ENCODE measurements at regions not wholly inside any gene's neighbourhood (a gene's known extent, or its start where the extent isn't known, plus 50 kb on each side); places are given as distances from the start of the nearest gene placed in this dataset.
"Not testable (repeated sequence)": the region's sequence is repeated elsewhere in the genome, so short reads cannot be mapped to it uniquely, and the experiment has no call there.

DNA sequence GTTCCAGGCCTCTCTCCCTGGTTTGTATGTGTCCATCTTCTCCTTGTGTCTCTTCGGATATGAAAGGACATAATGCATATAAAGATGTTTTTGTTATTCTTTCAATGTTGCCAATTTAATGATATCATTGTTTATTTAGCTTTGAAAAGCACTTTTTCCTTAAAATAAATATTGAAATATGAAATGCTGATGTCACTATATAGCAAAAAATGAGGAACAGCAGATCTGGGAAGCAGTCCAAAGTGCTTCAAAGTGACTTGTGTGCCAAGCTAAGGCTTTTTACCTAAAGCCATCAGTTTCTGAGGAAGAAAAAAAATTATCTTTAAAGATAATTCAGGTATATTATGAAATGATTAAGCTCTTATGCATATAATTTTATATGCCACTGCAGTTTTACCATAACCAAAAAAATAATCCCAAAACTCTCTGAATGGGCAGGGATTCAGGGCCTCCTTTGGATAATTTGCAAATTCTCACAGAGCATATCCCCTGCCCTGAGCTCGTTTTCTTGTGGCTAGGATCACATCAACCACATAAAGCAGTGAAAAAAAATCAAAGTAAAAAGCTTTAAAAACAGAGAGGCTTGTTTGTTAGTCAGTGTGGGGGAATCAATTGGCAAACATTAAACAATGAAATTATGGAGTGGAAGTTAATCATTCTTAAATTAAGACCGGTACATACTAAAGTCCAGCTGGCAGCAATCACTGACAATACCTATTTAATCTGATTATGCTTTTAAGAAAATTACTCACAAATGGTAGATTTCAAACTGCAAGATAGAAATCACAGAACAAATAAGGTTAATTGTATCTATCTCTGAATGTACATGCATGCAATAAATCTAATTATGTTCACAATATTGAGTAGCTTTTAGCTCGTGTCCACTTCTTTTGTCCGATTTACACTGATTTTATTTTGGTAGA lies 1027.9 kb upstream of the ADGRB3 start:
- FAIRE-seq (no peak), DNase-seq (ENCODE audit: low spot score) (no peak)

DNA sequence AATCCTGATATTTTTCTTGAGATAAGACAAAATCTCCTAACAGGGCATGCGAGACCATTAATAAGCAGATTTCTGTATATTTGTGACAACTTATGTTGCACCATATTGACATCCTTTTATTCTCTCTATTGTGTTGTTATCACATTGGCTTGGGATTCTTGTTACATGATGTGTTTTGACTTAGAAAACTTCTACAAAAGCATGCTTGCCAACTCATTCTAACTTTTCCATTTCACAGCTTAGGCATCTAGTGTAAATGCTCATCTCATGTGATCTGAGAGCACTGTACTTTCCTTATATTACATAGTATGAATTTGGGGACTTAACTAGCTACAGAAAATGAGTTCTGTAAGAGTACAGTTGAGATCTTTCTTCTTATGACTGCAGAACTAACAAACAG lies 1040.7 kb upstream of the ADGRB3 start:
- FAIRE-seq (no peak), DNase-seq (ENCODE audit: low spot score) (no peak)

DNA sequence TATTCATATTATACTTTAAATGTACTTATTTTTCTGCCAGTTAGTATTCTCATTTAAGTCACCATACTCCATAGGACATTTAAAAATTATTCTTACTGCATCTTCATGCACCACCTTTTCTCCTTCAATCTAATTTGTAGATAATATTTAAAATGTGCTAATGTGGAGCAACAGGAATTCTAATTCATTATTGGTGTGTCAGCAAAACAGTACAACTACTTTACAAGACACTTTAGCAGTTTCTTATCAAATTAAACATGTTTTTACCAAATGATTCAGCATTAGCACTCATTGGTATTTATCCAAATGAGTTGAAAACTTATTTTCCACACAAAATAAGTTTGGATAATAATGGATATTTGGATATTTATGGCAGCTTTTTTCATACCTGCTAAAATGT lies 1041.8 kb upstream of the ADGRB3 start:
- no peak for FAIRE-seq

DNA sequence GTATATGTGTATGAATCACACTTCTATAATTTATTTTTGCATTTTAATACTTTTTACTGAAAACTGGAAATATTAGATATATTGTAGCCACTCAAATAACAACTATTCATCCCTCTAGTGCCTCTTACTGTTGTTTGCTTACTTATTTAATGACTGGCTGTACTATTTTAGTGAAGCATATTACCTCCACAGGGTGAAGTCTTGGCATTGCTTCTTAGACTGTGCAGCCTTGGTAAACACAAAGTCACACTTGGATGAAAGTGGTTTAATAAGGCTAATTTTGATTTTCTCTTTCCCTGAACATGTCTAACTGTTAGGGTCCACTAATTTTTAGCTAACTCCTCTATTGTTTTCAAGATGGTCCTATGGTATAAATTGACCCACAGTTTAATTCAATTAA lies 1043.2 kb upstream of the ADGRB3 start:
- no peak for FAIRE-seq
- no peak for DNase-seq (ENCODE audit: low spot score)

More for the DNA sequence above, 1041.8 kb upstream of the ADGRB3 start:
- DNase-seq (ENCODE audit: low spot score), result no peak

DNA sequence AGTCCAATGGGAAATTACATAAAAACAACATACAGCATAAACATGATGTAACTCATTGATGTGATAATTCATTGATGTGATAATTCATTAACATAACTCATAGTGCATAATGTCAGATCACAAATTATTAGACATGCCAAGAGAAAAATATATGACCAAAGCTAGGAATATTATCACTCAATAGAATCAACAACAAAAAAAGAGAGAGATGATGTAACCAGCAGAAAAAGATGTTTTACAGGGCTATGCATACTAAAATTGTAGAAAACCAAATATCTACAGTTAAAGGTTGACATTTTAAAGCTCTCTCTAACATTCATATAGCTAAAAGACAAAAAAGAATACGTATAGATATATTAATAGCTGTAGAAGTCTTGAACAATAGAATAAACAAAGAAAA lies 1067.2 kb upstream of the ADGRB3 start:
- no peak for DNase-seq (ENCODE audit: low spot score)

DNA sequence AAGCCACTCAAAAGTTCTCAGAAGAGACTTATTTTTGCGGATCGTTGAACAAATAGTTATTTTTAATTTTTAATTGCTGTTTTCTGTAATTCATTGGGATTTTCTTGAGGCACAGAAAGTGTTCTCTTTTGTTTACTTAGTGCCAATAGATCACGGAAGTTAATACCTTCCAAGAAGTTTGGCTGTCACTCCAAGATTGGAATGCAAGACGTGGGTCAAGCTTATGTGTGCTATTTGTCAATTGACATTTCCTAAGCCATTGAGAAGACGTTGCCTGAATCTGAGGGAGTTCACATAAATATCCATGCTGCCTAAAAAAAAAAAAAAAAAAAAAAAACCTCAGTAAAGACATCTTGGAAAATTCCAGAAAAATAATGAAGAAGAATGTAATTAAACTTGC lies 1071.4 kb upstream of the ADGRB3 start:
- no peak for FAIRE-seq
- DNase-seq (ENCODE audit: low spot score), result no peak

More for the DNA sequence above, 1067.2 kb upstream of the ADGRB3 start:
- FAIRE-seq, result no peak

DNA sequence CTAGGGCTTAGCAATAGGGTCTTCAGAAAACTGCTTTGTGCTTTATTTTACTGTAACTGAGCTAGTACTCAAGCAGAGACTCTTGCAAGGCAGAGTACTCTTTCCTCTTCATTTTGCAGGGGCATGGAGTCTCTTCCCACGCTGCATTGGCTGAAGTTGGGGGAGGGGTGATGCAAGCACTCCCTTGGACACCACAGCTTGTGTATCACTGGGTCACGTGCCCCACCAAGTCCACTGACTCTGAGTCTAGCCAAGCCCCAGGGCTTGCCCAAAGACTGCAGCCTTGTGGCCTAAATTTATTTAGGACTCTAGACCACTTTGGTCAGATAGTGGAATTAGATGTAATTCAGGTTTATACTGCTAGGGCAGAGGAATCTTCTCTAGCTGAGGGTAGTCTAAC lies 1075.0 kb upstream of the ADGRB3 start:
- no peak for FAIRE-seq
- DNase-seq (ENCODE audit: low spot score), result no peak

DNA sequence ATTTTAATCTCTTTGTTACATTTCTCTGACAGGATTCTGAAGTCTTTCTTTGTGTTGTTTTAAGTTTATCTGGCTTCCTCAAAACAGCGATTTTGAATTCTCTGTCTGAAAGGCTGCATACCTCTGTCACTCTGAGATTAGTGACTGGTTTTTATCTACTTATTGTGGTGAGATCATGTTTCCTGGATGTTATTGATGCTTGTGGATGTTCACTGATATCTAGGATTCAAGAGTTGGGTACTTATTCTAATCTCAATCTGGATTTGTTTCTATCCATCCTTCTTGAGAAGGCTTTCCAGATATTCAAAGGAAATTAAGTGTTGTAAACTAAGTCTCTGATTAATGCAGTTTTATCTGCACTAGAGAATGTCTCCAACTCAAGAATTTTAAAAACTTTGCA lies 1076.1 kb upstream of the ADGRB3 start:
- DNase-seq (ENCODE audit: low spot score), result no peak

DNA sequence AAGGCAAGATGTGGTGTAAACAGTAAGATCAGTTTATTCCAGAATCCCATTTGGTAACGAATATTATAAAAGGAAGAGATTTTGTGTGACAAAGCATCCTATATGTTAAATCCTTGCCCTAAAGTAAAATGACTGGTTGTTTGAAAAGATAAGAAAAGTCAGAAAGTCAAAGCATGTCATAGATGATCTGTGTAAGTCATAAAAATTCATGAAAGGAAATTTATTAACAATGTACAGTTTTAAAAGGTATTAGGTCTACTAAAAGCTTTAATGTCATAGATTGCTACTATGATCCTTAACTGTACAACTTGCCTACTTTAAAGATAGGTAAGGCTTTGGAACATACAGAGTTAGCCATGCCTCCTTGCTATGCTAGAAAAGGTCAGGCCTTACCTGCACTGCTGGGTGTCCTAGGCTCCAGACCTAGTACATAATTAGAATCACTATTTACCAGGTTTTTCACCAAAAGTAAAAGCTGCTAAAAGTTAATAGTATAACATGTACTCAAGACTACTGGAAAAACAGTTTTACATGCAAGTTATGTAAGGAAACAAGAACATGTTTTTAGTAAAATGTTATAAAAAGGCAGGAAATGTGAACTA lies 1090.1 kb upstream of the ADGRB3 start:
- no peak for DNase-seq (ENCODE audit: low spot score)
- no peak for FAIRE-seq

More for the DNA sequence above, 1076.1 kb upstream of the ADGRB3 start:
- FAIRE-seq, result no peak

DNA sequence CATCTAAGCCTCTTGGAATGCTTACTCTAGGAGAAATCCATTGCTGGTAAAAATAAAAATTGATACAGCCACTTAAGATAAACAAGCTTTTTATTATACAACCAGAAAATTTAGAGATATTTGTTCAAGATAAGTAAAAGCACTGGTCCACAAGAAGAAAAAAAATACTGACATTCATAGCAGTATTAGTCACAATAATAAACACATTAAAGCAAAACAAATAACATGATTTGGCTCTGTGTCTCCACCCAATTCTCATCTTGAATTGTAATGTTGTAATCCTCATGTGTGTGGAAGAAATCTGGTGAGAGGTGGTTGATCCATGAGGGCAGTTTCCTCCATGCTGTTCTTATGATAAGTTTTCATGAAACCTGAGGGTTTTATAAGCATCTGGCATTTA lies 1093.5 kb upstream of the ADGRB3 start:
- FAIRE-seq, result no peak
- no peak for DNase-seq (ENCODE audit: low spot score)

DNA sequence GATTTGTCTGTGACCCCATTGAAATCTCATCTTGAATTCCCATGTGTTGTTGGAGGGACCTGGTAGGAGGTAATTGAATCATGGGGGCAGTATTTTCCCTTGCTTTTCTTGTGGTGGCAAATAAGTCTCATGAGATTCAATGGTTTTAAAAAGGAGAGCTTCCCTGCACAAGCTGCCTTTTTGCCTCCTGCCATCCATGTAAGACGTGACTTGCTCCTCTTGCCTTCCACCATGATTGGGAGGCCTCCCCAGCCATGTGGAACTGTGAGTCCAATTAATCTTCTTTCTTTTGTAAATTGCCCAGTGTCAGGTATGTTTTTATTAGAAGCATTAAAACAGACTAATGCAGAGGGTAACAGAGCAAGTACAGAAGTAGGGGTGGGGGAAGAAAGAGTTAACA lies 1097.0 kb upstream of the ADGRB3 start:
- DNase-seq (ENCODE audit: low spot score) (no peak), FAIRE-seq (no peak)

DNA sequence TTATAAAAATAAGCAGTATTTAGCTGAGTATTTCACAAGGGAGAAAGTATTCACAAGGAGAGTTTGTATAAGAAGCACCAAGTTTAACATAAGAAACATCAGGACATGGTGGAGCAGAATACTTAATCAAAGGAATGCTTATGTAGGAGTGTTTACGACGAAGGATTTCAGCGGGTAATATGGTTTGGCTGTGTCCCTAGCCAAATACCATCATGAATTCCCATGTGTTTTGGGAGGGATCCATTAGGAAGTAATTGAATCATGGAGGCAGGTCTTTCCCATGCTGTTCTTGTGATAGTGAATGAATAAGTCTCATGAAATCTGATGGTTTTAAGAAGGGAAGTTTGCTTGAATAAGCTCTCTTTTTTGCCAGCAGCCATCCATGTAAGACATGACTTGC lies 1099.1 kb upstream of the ADGRB3 start:
- FAIRE-seq (no peak), DNase-seq (ENCODE audit: low spot score) (no peak)

DNA sequence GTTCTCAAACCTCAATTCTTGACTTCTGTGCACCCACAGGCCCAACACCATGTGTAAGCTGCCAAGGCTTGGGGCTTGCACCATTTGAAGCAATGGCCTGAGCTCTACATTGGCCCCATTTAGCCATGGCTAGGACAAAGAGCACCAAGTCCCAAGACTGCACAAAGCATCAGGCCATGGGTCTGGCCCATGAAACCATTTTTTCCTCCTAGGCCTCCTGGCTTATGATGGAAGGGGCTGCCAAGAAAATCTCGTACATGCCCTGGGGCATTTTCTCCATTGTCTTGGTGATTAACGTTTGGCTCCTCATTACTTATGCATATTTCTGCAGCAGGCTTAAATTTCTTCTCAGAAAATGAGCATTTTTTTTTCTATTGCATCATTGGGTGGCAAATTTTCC lies 1128.7 kb upstream of the ADGRB3 start:
- no peak for FAIRE-seq

DNA sequence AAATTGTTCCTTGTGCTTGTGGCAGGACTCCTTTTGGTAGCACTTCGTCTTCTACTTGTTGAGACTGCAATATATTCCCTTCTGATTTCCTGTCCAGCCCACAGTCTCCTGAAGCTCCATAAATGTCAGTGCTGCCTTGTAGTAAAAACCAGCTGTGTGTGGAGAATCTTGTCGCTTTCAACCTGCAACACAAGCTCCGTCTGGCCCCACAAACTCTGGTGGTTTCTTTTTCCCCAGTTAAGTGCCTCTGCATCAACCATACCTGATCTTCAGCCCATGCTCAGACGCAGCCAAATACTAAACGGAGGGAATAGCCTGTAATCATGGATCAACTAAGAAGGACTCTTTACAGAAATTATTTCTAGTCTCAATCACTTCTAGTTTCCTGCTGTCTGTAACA lies 1133.3 kb upstream of the ADGRB3 start:
- no peak for FAIRE-seq
- DNase-seq (ENCODE audit: low spot score), result no peak

More for the DNA sequence above, 1128.7 kb upstream of the ADGRB3 start:
- DNase-seq (ENCODE audit: low spot score), result no peak

DNA sequence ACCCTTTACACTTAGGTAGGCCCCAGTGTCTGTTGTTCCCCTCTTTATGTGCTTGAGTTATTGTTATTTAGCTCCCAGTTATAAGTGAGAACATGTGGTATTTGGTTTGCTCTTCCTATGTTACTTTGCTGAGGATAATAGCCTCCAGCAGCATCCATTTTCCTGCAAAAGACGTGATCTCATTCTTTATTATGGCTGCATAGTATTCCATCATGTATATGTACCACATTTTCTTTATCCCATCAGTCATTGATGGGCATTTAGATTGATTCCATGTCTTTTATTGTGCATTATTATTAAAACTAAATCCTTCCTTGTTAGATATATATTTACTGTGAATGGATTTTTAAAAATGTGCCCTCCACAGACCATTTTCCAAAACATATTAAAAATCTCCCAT lies 1137.3 kb upstream of the ADGRB3 start:
- no peak for FAIRE-seq
- no peak for DNase-seq (ENCODE audit: low spot score)

DNA sequence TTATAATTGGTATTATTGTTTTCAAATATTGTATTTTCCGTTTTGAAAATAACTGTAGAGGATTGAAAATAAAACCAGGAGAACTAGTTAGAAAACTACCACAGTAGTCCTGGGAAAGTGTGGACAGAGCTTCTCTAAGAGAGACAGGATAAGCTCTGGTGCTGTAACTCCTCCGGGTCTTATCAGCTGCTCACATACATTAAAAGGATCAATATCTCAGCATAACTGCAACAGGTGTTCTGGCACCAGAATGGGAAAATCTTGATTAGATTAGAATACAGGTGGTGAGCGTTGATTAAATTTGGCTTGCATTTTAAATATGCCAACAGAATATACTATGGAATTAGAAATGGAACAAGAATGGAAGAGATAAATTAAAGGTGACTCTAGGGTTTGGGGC lies 1138.9 kb upstream of the ADGRB3 start:
- FAIRE-seq (no peak), DNase-seq (ENCODE audit: low spot score) (no peak)

DNA sequence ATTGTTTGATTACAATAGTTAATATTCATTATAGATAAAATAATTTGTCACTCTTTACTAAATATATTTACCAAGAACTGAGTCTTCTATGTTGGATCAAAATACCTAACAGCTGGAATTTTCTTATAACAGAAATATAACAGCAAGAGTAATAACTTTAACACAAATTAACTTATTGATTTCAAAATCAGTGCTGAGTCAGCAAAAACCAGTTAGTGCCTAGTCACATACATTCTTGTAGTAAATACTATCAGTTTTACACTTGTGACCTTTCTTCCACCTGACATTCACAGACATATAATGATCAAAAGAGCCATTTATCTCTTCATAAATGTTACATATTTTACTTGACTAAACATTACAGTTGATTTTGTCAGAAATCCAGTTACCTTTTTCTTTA lies 1141.4 kb upstream of the ADGRB3 start:
- DNase-seq (ENCODE audit: low spot score) (no peak), FAIRE-seq (no peak)

DNA sequence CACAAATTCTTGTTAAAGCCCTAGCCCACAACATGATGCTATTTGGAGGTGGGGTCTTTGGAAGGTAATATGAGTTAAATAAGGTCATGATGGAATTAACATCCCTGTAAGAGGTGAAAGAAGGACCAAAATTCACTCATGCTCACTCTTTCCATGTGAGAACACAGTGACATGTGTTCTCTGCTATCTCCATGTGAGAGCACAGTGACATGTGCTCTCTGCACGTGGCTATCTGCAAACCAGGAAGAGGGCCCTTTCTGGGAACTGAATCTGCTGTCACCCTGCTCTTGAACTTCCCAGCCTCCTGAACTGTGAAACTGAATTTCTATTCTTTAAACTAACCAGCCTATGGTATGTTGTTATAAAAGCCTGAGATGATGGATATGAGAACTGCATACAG lies 1159.4 kb upstream of the ADGRB3 start:
- DNase-seq (ENCODE audit: low spot score) (no peak), FAIRE-seq (no peak)

DNA sequence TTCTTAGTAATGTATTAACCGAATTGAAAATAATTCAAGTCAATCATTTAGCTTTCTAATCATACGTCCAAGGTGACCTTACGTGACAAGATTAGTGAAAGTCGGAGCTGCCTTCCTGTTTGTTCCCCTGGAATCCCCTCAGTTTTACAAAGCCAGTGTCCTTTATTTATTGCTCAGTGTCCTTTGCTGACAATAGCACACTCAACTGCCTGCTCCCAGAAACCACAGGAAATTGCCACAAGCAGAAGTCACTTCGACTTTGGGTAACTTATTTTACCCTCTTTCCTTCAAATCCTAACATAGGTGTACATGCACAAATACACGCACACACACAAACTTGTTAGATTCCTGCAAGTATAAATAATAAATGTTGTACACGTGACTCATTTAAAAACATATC lies 1167.7 kb upstream of the ADGRB3 start:
- FAIRE-seq (no peak), DNase-seq (ENCODE audit: low spot score) (no peak)

DNA sequence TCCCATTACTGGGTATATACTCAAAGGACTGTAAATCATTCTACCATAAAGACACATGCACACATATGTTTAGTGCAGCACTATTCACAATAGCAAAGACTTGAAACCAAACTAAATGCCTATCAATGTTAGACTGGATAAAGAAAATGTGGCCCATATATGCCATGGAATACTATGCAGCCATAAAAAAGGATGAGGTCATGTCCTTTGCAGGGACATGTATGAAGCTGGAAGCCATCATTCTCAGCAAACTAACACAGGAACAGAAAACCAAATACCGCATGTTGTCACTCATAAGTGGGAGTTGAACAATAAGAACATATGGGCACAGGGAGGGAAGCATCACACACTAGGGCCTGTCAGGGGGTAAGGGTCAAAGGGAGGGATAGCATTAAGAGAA lies 1172.4 kb upstream of the ADGRB3 start:
- not testable (repeated sequence) for FAIRE-seq; DNase-seq (ENCODE audit: low spot score)

DNA sequence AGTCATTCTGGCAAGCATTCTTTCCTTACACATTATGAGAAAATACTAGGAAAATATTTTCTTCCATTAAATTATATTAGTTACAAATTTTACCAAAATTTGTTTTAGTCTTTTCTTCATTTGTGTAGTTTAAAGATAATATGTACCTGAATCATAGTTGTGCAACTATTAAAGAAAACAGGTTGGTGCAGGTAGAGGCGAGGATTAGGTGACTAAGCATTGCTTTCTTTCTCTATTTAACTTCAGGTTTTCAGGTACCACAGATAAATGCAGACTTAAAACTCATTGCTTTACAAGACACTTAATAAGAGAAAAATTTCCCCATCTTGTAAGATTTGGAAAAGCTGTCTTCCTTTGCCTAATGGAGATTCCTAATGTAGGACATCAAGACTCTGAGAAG lies 1175.5 kb upstream of the ADGRB3 start:
- FAIRE-seq (no peak), DNase-seq (ENCODE audit: low spot score) (no peak)

DNA sequence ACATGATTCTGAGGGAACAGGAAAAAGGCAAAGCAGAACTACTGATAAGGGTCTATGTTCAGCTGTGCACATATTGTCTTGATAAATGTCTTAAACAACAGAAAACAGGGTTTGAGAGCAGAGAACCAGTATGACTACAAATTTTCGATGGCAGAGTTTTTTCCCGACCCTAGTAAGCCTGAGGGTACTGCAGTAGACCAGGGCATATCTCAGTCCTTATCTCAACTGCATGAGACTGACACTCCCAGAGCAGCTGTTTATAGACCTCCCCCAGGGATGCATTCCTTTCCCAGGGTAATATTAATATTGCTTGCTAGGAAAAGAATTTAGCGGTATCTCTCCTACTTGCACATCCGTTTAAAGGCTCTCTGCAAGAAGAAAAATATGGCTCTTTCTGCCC lies 1176.8 kb upstream of the ADGRB3 start:
- DNase-seq (ENCODE audit: low spot score) (no peak), FAIRE-seq (no peak)

DNA sequence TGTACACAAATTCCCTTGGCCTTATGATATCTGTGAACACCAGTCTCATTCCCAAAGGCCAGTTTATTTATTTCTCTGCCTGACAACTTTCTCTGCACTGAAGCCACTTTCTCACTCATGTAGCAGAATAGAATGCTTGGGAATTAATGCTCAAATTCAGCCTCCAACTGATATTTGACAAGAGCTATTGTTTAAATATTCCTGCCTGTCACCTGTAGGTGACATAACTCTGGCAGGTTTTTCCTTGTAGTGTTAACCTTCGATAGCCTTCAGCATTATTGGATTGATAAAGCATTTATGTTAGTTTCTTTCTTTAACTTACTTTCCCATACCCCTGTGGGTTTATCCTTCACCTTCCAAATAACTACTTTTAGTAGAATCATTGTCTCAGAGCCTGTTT lies 1183.2 kb upstream of the ADGRB3 start:
- no peak for FAIRE-seq
- no peak for DNase-seq (ENCODE audit: low spot score)

Data from urothelium cell line (cell line).